ENCODE measurements at regions not wholly inside any gene's neighbourhood (a gene's known extent, or its start where the extent isn't known, plus 50 kb on each side); places are given as distances from the start of the nearest gene placed in this dataset.
"Not testable (repeated sequence)": the region's sequence is repeated elsewhere in the genome, so short reads cannot be mapped to it uniquely, and the experiment has no call there.

DNA sequence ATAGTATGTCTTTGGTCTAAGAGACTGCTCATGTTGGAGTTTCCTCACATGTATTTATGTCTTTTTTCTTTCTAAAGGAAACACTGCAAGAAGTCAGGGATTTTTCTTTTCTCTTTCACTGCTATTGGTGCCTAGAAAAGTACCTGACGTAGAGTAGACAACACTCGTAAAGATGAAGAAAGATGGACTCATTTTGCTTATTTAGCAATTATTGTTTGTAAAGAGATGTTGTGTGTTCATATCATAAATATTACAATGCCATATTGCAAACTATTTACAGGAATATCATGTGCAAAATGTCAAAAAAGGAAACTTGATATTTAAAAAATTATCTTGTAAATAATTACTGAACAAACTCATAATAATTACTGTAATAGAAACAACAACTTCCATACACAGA lies 2711.5 kb upstream of the PCDH20 start:
- no peaks in the 10 kb centered on the region for H3K79me2 ChIP-seq (replicated peaks; ENCODE audit: insufficient read depth)
- H3K27ac ChIP-seq (ENCODE audit: low read depth), result no peak overlapping the region
- H3F3A ChIP-seq (replicated peaks; ENCODE audit: low read depth), result no peaks in the 10 kb centered on the region
- DNase-seq (ENCODE audit: low spot score) (no peak), ATAC-seq (no peak)
- Mint-ChIP-seq H3K4me1 (no peaks in the 10 kb centered on the region), H3K27ac (no peak overlapping the region), H3K9me3 (no peaks in the 10 kb centered on the region), H3K36me3 (ENCODE audit: low read depth) (no peaks in the 10 kb centered on the region; the same call in 2 of the 3 replicates), H3K4me3 (no peak overlapping the region), H3K27me3 (ENCODE audit: insufficient read depth, low read depth, poor library complexity) (no peaks in the 10 kb centered on the region)
- no peaks in the 10 kb centered on the region; the same call in 1 of the 2 replicates for H3K9me2 ChIP-seq (ENCODE audit: insufficient read depth)
- no peak overlapping the region for H3K4me2 ChIP-seq
- H3K36me3 ChIP-seq (ENCODE audit: insufficient read depth), result no peaks in the 10 kb centered on the region
- H4K20me1 ChIP-seq (replicated peaks; ENCODE audit: insufficient read depth), result no peaks in the 10 kb centered on the region
- no peak for TF ChIP-seq STAT1 (IDR thresholded peaks at IDR 0.05; ENCODE audit: unreplicated experiment)
- TF ChIP-seq, protein P1, sequence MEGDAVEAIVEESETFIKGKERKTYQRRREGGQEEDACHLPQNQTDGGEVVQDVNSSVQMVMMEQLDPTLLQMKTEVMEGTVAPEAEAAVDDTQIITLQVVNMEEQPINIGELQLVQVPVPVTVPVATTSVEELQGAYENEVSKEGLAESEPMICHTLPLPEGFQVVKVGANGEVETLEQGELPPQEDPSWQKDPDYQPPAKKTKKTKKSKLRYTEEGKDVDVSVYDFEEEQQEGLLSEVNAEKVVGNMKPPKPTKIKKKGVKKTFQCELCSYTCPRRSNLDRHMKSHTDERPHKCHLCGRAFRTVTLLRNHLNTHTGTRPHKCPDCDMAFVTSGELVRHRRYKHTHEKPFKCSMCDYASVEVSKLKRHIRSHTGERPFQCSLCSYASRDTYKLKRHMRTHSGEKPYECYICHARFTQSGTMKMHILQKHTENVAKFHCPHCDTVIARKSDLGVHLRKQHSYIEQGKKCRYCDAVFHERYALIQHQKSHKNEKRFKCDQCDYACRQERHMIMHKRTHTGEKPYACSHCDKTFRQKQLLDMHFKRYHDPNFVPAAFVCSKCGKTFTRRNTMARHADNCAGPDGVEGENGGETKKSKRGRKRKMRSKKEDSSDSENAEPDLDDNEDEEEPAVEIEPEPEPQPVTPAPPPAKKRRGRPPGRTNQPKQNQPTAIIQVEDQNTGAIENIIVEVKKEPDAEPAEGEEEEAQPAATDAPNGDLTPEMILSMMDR (conservative IDR thresholded peaks at IDR 0.05; ENCODE audit: low read depth in 2 of 2), result no peak
- no peaks in the 10 kb centered on the region for H3K4me1 ChIP-seq (ENCODE audit: insufficient read depth)
- no peak overlapping the region for H3K4me3 ChIP-seq
- H2AFZ ChIP-seq, result peak overlapping the region; percentile 77; the same call in 1 of the 2 replicates
- H3K27me3 ChIP-seq (ENCODE audit: insufficient read depth), result no peaks in the 10 kb centered on the region

DNA sequence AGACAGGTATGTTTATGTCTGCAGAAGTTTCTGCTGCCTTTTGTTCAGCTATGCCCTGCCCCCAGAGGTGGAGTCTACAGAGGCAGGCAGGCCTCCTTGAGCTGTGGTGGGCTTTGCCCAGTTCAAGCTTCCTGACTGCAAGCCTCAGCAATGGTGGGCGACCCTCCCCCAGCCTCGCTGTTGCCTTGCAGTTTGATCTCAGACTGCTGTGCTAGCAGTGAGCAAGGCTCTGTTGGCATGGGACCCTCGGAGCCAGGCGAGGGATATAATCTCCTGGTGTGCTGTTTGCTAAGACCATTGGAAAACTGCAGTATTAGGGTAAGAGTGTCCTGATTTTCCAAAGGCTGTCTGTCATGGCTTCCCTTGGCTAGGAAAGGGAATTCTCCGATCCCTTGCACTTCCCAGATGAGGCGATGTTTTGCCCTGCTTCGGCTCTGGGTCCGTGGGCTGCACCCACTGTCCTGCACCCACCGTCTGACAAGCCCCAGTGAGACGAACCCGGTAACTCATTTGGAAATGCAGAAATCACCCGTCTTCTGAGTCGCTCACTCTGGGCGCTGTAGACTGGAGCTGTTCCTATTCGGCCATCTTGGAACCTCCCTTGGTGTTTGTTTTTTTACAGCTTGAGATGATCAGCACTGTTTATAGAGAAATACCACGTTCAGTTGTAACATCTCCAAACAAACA lies 2705.5 kb upstream of the PCDH20 start:
- not testable (repeated sequence) for H3K4me1 ChIP-seq (ENCODE audit: insufficient read depth); H3K27ac ChIP-seq (ENCODE audit: low read depth); H4K20me1 ChIP-seq (replicated peaks; ENCODE audit: insufficient read depth); H3K9me2 ChIP-seq (ENCODE audit: insufficient read depth); H3K4me3 Mint-ChIP-seq; H3K27ac Mint-ChIP-seq; H3K27me3 ChIP-seq (ENCODE audit: insufficient read depth); H3K4me1 Mint-ChIP-seq; H3F3A ChIP-seq (replicated peaks; ENCODE audit: low read depth); H3K27me3 Mint-ChIP-seq (ENCODE audit: insufficient read depth, low read depth, poor library complexity); DNase-seq (ENCODE audit: low spot score); H3K79me2 ChIP-seq (replicated peaks; ENCODE audit: insufficient read depth); H3K4me3 ChIP-seq; H3K36me3 ChIP-seq (ENCODE audit: insufficient read depth); H2AFZ ChIP-seq; H3K4me2 ChIP-seq; ATAC-seq
- peaks cover 30% of the 10 kb centered on the region for H3K9me3 Mint-ChIP-seq
- H3K36me3 Mint-ChIP-seq (ENCODE audit: low read depth), result peaks cover 15% of the 10 kb centered on the region; the same call in 2 of the 3 replicates

DNA sequence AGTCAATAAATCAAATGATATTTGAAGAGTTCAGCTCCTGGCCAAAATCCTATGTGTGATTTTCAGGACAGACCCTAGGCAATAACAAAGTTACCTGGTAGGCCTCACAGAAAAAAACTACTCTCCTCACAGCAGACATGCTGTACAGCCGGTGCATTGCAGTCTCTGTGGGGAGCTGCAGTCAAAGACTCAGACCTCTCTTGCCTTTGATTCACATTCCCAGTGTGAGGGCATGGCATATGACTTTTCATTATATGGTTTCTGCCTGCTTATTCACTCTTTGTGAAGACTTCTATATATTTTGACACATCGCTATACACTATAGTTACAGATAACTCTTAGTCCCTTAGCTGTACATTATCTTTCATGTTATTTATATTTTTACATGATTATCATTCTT lies 2684.3 kb upstream of the PCDH20 start:
- no peak; the same call in 2 of the 3 replicates for ATAC-seq
- no peaks in the 10 kb centered on the region for H3K36me3 ChIP-seq (ENCODE audit: insufficient read depth)
- H3K4me1 Mint-ChIP-seq, result no peaks in the 10 kb centered on the region
- TF ChIP-seq, protein P2, sequence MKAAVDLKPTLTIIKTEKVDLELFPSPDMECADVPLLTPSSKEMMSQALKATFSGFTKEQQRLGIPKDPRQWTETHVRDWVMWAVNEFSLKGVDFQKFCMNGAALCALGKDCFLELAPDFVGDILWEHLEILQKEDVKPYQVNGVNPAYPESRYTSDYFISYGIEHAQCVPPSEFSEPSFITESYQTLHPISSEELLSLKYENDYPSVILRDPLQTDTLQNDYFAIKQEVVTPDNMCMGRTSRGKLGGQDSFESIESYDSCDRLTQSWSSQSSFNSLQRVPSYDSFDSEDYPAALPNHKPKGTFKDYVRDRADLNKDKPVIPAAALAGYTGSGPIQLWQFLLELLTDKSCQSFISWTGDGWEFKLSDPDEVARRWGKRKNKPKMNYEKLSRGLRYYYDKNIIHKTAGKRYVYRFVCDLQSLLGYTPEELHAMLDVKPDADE (IDR thresholded peaks at IDR 0.05), result no peak
- TF ChIP-seq NANOG (IDR thresholded peaks at IDR 0.05; ENCODE audit: borderline replicate concordance) (no peak), EZH2phosphoT487 (IDR thresholded peaks at IDR 0.05; ENCODE audit: unreplicated experiment) (no peak), ZNF331 (CRISPR knock-in tag; IDR thresholded peaks at IDR 0.05; ENCODE audit: low read depth) (no peak), ZNF114 (CRISPR knock-in tag; IDR thresholded peaks at IDR 0.05) (no peak), POLR2AphosphoS5 (IDR thresholded peaks at IDR 0.05; ENCODE audit: low read depth) (no peak), JUNB (IDR thresholded peaks at IDR 0.05; ENCODE audit: unreplicated experiment) (no peak)
- TF ChIP-seq, protein P3, sequence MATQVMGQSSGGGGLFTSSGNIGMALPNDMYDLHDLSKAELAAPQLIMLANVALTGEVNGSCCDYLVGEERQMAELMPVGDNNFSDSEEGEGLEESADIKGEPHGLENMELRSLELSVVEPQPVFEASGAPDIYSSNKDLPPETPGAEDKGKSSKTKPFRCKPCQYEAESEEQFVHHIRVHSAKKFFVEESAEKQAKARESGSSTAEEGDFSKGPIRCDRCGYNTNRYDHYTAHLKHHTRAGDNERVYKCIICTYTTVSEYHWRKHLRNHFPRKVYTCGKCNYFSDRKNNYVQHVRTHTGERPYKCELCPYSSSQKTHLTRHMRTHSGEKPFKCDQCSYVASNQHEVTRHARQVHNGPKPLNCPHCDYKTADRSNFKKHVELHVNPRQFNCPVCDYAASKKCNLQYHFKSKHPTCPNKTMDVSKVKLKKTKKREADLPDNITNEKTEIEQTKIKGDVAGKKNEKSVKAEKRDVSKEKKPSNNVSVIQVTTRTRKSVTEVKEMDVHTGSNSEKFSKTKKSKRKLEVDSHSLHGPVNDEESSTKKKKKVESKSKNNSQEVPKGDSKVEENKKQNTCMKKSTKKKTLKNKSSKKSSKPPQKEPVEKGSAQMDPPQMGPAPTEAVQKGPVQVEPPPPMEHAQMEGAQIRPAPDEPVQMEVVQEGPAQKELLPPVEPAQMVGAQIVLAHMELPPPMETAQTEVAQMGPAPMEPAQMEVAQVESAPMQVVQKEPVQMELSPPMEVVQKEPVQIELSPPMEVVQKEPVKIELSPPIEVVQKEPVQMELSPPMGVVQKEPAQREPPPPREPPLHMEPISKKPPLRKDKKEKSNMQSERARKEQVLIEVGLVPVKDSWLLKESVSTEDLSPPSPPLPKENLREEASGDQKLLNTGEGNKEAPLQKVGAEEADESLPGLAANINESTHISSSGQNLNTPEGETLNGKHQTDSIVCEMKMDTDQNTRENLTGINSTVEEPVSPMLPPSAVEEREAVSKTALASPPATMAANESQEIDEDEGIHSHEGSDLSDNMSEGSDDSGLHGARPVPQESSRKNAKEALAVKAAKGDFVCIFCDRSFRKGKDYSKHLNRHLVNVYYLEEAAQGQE (IDR thresholded peaks at IDR 0.05; ENCODE audit: unreplicated experiment), result no peak
- TF ChIP-seq, protein P1 (conservative IDR thresholded peaks at IDR 0.05; ENCODE audit: low read depth in 2 of 2), result no peak

More for the DNA sequence above, 2684.3 kb upstream of the PCDH20 start:
- no peaks in the 10 kb centered on the region for H3K36me3 Mint-ChIP-seq (ENCODE audit: low read depth)
- no peaks in the 10 kb centered on the region for H3K27me3 Mint-ChIP-seq (ENCODE audit: insufficient read depth, low read depth, poor library complexity)
- H3K27ac Mint-ChIP-seq, result no peak overlapping the region
- no peak for DNase-seq (ENCODE audit: low spot score)
- Histone ChIP-seq H3F3A (replicated peaks; ENCODE audit: low read depth) (no peaks in the 10 kb centered on the region), H3K27me3 (ENCODE audit: insufficient read depth) (no peaks in the 10 kb centered on the region), H3K79me2 (replicated peaks; ENCODE audit: insufficient read depth) (no peaks in the 10 kb centered on the region), H3K9me2 (ENCODE audit: insufficient read depth) (peaks cover 2% of the 10 kb centered on the region; the same call in 1 of the 2 replicates), H3K27ac (ENCODE audit: low read depth) (no peak overlapping the region), H4K20me1 (replicated peaks; ENCODE audit: insufficient read depth) (no peaks in the 10 kb centered on the region), H2AFZ (no peak overlapping the region), H3K4me1 (ENCODE audit: insufficient read depth) (no peaks in the 10 kb centered on the region), H3K4me2 (no peak overlapping the region), H3K4me3 (no peak overlapping the region)
- no peak overlapping the region for H3K4me3 Mint-ChIP-seq
- H3K9me3 Mint-ChIP-seq, result no peaks in the 10 kb centered on the region

Data from GM23338 (cell line).